CD4-positive, alpha-beta T cell treated with Interleukin-6 for 4 hours (primary cell): ENCODE measurements at regions not wholly inside any gene's neighbourhood (a gene's known extent, or its start where the extent isn't known, plus 50 kb on each side); places are given as distances from the start of the nearest gene placed in this dataset.

Experiments
- DNase-seq: peaks from one replicate; pipeline ENCODE4 v3.0.0-alpha.2; 2020; ENCODE audit warnings: mixed read lengths

DNA sequence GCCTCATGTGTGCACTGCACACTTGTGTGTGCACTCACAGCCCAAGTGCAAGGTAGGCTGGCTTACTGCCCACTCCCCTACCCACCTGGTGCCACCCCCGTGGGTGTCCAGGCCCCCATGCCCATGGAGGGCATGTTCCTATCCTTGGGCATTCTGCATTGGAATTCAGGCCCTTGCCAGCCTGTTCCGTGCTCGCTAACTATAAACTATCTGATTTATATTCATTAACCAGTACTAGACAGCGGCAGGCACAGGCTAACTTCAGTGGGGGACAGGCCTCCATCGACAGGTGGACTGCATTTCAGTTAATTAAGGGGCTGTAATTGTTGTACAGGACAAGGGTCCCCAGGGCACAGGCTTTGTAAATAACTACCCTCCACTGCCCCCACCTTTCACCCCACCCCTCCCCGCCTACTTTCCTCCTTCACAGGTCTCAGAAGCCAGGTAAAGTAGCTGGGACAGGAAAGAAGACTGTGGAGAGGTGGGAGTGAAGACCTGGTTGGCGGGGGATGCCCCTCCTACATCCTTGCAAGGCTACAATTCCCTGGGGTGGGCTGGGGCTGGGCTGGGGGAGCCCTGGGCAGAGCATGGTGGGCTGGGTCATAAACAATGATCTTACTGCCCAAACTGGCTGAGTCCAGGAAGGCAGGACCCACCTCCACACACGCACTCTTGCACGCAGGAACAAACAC is 119.0 kb upstream of the LHX1 start:
- DNase-seq = no peak

DNA sequence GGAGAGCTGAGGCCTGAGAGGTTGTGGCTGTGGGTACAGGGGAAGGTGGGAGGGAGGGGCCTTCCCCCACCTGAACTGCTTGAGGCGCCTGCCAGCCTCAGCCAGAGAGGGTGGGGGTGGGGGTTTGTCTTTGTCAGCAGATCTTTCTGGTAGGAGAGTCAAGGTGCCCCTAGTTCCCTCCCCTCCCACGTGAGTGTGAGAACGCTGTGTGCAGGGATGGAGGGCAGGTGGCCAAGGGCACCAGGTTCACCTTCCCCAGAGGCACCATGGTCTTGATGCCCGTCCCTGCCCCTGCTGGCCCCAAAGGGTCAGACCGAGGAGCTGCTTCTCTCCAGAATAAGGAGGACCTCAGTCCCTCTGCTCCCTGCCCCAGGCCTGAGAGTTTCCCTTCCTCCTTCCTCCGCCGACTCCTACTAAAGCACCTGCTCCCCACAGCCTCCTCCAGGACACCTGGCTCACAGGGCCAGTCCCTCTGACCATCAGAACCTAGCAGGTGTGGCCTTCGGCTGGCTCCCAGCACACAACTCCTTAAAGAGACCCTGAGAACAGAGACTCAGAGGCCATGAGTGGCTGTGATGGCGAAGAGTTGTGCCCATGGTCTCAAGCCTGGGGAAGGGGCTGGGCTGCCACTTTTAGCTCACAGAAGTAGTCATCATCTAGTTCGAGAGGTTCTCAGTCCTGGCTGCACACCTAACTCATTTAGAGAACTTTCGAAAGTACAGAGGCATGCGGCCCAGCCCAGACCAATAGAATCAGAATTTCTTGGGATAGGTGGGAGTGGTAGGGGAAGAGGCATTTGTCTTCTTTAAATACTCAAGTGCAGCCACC is 113.2 kb upstream of the LHX1 start:
- DNase-seq = no peak

DNA sequence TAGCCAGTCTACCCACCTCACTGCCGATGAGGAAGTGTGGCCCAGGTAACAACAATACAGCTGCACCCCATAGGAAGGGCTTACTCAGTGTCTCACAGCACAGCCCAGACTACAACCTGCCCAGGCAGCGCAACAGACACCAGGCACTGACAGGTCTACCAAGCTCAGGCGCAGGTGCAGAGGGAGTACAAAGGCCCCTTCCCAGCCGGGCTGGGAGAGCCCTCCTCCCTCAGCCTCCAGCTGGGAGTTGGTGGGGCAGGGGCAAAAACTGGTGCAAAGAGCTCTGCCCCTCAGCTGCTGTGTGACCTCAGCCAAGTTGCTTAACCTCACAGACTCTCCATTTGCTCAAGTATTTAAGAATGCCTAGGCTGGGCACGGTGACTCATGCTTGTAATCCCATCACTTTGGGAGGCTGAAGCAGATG is 112.6 kb upstream of the LHX1 start:
- DNase-seq = no peak

- DNase-seq = no peak
Measured at GRCh38 chr17:36825113-36825512, 112.2 kb upstream of the LHX1 start.

- no peak for DNase-seq
Measured at GRCh38 chr17:36825521-36825920, 111.8 kb upstream of the LHX1 start.

DNA sequence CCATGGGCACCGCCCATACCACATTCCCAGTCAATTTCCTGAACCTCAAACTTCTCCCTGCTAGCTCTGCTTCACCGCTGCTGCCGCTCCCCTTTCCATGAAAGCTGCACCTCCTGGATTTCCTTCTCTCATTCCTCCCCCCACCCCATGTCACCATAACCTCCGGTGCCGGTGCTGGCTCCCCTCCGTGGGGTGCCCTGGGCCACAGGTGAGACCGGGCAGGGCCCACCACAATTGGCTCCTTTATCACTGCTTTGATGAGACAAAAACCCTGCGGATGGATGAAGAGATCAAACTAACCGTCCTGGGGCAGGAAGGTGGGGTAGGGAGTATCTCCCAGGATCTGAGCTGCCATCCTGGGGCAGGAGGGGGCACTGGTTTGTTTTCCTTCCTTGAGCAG is 111.3 kb upstream of the LHX1 start:
- DNase-seq = no peak

DNA sequence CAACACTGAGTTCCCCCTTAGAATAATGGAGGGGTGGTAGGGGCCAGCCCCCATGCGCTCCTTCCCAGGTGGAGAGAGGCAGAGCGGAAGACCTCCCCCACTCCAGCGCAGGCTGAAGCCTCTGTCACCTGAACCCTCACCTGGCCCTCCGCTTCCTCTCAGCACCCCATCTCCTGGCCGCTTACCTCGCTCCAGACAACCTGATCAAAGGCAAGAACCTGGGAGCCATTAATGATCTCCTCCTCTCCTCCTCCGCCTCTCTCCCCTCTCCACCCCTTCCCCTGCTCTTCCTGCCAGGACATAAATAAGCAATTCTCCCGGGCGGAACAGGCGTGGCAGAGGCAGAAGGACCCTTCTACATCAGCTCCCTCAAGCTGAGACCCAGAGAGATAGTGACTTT is 110.2 kb upstream of the LHX1 start:
- DNase-seq = no peak

GRCh38 chr17:36829676-36830075 is 107.6 kb upstream of the LHX1 start:
- DNase-seq = no peak

GRCh38 chr17:36833279-36833678 is 104.0 kb upstream of the LHX1 start:
- no peak for DNase-seq

GRCh38 chr17:36835036-36835435 is 102.2 kb upstream of the LHX1 start:
- no peak for DNase-seq

- DNase-seq = no peak
Measured at GRCh38 chr17:36837195-36837938, 99.9 kb upstream of the LHX1 start.

- DNase-seq = no peak
Measured at GRCh38 chr17:36837939-36838272, 99.4 kb upstream of the LHX1 start.

DNA sequence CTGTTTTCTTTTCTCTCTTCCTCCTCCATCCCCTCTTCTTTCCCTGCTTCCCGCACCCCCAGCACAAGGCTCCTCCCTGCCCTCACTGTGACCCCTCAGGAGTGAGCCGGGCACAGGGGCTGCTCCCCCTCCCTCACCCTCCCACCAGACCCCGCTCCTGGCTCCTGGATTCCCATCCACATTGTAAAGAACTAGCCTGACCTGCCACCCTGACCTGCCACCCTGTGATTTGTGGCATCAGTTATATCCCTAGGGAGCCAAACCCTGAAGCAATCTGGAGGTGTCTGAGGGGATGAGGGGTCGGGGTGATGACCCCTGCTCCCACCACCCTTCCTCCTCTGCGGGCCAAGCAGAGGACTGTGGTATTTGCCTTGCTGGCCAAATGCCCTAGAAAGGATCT is 98.0 kb upstream of the LHX1 start:
- no peak for DNase-seq

- DNase-seq = no peak
Measured at GRCh38 chr17:36840796-36841195, 96.5 kb upstream of the LHX1 start.

- DNase-seq = no peak
Measured at GRCh38 chr17:36842231-36842819, 95.0 kb upstream of the LHX1 start.

- no peak for DNase-seq
Measured at GRCh38 chr17:36842963-36843558, 94.2 kb upstream of the LHX1 start.

DNA sequence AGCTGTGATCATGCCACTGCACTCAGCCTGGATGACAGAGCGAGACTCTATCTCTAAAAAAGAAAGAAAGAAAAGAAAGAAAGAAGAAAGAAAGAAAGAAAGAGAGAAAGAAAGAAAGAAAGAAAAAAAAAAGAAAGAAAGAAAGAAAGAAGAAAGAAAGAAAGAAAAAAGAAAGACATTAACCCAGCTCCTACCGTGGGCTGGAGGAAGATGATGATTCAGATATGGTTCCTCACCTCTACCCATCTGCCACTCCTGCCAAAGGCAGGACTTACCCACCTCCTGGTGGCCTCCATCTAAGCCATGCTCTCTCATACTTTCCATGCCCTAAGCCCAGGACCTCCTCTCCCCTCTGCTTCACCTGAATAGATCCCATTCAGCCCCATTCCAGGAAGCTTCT is 93.3 kb upstream of the LHX1 start:
- DNase-seq = no peak

- no peak for DNase-seq
Measured at GRCh38 chr17:36844601-36845000, 92.7 kb upstream of the LHX1 start.

- no peak for DNase-seq
Measured at GRCh38 chr17:36845916-36846315, 91.4 kb upstream of the LHX1 start.

DNA sequence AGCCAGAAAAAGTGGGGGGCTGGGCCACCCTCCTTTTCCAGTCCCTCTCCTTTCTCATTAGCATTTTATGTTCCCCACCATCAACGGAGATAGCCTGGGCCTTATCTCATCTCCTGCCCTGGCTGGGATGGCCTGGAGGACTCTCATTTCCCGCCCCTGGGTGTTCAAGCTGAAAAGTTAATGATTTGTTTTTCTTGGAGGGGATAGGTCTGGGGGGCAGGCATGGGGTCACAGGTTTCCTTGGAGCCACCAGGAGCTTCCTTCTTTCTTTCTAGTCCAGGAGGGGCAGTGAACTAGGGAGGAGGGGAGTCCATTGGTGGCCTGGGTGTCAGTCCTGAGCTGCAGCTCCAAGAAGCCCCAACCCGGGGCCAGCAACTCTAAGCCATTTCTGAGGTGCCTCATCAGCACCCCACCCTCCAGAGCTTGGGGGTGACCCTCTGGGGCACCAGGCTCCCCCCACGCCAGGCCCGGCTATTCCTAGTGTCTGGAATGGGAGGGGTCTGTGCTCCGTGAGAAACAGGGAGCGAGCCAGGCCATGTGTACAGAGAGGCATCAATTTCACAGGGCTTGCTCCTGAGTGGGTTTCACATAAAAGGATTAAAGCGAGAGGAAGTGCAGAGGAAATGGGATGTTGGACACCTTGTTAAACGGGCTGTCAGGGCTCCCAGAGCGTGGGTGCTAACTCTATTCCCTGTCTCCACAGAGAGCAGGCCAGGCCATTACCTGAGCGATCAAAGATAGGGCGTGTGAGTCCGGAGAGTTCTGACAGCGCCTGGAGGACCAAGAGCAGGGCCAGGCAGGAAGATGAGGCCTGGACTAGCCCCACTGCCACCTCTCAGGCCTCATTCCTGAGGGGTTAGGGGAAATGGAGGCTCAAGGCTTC is 90.6 kb upstream of the LHX1 start:
- no peak for DNase-seq

DNA sequence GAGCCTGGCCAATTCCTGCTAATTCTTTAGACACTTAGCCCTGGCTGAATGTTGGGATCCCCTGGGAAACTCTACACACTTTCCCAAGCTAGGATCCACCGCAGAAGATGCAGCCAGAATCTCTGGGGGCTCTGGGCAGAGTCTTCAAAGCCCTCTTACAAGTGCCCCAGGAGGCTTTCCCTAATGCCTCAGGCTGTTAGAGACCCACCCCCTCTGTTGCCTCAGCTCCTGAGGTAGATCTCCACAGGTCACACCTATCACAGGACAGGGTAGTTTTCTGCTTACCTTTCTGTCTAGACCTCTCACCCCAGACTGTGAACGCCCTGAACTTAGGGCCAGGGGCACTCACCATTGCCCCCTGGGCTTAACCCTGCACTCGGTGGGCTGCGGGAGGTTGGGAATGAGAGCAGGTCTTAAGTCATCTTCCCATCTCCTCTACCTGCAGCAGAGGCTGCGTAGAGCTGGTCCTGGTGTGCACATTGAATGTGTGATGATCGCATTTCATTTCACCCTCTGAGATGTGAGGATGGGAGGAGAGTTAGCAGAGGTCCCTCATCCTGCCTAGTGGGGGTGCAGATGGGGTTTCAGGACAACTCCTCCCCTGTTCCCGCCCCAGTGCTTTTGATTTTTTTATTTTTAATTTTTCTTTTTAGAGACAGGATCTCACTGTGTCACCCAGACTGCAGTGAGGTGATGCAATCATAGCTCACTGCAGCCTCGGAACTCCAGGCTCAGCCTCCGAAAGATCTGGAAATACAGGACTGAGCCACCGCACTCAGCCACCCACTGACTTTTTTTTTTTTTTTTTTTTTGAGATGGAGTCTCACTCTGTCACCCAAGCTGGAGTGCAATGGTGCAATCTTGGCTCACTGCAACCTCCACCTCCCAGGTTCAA is 89.0 kb upstream of the LHX1 start:
- no peak for DNase-seq
